ENCODE measurements at regions not wholly inside any gene's neighbourhood (a gene's known extent, or its start where the extent isn't known, plus 50 kb on each side); places are given as distances from the start of the nearest gene placed in this dataset.

DNA sequence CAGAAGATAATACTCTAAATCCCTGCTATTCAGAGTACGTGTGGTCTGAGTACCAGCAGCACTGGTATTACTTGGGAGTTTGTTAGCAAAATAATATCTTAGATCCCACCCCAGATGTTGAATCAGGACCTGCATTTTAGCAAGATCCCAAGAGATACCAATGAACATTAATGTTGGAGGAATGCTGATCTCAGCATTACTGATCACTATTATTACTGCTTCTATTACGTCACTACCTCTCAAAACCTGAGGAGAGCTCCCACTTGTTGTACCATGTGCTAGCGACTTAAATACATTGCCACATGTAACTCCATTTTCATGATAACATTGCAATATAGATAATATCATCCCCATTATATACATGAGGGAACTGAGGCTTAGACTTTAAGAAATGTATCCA lies 185.2 kb downstream of the SPRY1 start:
- no peak for DNase-seq
- Histone ChIP-seq H3K27me3 (replicated peaks; ENCODE audit: control insufficient read depth, insufficient read depth, low read length, poor library complexity, severe bottlenecking) (no peaks in the 10 kb centered on the region), H3K4me3 (ENCODE audit: insufficient read depth, low read depth, low read length, poor library complexity, severe bottlenecking) (no peak overlapping the region), H3K27ac (ENCODE audit: insufficient read depth, low read length, poor library complexity, severe bottlenecking) (no peak overlapping the region), H3K36me3 (ENCODE audit: control insufficient read depth, insufficient read depth, low read length) (no peaks in the 10 kb centered on the region), H3K9me3 (ENCODE audit: control insufficient read depth, low read length) (no peaks in the 10 kb centered on the region), H3K4me1 (ENCODE audit: control insufficient read depth, insufficient read depth, low read length, poor library complexity, severe bottlenecking) (no peaks in the 10 kb centered on the region)

DNA sequence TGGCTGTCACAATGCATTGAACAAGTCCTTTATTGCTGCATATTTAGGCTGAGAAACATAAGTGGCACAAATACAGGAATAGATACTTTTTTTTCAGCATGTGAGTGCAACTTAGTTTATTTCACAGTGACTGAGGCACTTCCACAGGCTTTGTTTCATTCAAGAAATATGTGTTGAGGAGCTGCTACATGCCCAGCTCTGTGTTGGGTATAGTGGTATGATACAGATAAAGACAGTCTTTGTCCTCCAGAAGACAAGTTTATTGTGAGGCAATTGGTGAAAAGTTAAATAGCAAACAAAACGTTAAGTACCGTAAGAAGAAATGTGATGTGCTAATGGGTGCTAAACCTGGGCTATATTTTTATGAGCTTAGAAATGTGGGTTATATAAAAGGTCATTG lies 186.4 kb downstream of the SPRY1 start:
- Histone ChIP-seq H3K27ac (ENCODE audit: insufficient read depth, low read length, poor library complexity, severe bottlenecking) (no peak overlapping the region), H3K27me3 (replicated peaks; ENCODE audit: control insufficient read depth, insufficient read depth, low read length, poor library complexity, severe bottlenecking) (no peaks in the 10 kb centered on the region), H3K36me3 (ENCODE audit: control insufficient read depth, insufficient read depth, low read length) (no peaks in the 10 kb centered on the region), H3K4me1 (ENCODE audit: control insufficient read depth, insufficient read depth, low read length, poor library complexity, severe bottlenecking) (no peaks in the 10 kb centered on the region), H3K4me3 (ENCODE audit: insufficient read depth, low read depth, low read length, poor library complexity, severe bottlenecking) (no peak overlapping the region), H3K9me3 (ENCODE audit: control insufficient read depth, low read length) (no peaks in the 10 kb centered on the region)
- DNase-seq, result no peak

DNA sequence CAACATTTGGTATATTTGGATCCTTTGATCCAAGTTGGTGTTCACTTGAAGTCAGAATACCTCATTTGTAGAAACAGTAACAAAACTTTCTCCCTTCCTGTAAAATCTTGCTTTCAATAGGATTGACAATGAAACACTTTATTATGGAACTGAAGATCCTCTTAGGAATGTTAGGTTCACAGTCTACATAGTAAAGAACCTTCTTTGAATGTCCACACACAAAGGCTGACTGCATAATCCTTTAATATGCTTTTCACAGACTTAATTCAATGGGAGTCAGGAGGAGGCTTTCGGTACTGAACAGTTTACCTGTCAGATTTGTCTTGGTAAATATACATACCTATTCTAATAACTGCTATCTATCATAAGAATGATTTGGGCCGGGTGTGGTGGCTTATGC lies 188.5 kb downstream of the SPRY1 start:
- Histone ChIP-seq H3K27me3 (replicated peaks; ENCODE audit: control insufficient read depth, insufficient read depth, low read length, poor library complexity, severe bottlenecking) (no peaks in the 10 kb centered on the region), H3K36me3 (ENCODE audit: control insufficient read depth, insufficient read depth, low read length) (no peaks in the 10 kb centered on the region), H3K27ac (ENCODE audit: insufficient read depth, low read length, poor library complexity, severe bottlenecking) (no peak overlapping the region), H3K4me3 (ENCODE audit: insufficient read depth, low read depth, low read length, poor library complexity, severe bottlenecking) (no peak overlapping the region), H3K4me1 (ENCODE audit: control insufficient read depth, insufficient read depth, low read length, poor library complexity, severe bottlenecking) (no peaks in the 10 kb centered on the region), H3K9me3 (ENCODE audit: control insufficient read depth, low read length) (no peaks in the 10 kb centered on the region)
- DNase-seq, result no peak

- Histone ChIP-seq H3K27me3 (replicated peaks; ENCODE audit: control insufficient read depth, insufficient read depth, low read length, poor library complexity, severe bottlenecking) (no peaks in the 10 kb centered on the region), H3K9me3 (ENCODE audit: control insufficient read depth, low read length) (no peaks in the 10 kb centered on the region), H3K4me3 (ENCODE audit: insufficient read depth, low read depth, low read length, poor library complexity, severe bottlenecking) (no peak overlapping the region), H3K27ac (ENCODE audit: insufficient read depth, low read length, poor library complexity, severe bottlenecking) (no peak overlapping the region), H3K36me3 (ENCODE audit: control insufficient read depth, insufficient read depth, low read length) (no peaks in the 10 kb centered on the region), H3K4me1 (ENCODE audit: control insufficient read depth, insufficient read depth, low read length, poor library complexity, severe bottlenecking) (no peaks in the 10 kb centered on the region)
- DNase-seq, result no peak
Observed at GRCh38 chr4:123587983-123588494, 191.4 kb downstream of the SPRY1 start.

- Histone ChIP-seq H3K36me3 (ENCODE audit: control insufficient read depth, insufficient read depth, low read length) (no peaks in the 10 kb centered on the region), H3K9me3 (ENCODE audit: control insufficient read depth, low read length) (no peaks in the 10 kb centered on the region), H3K4me1 (ENCODE audit: control insufficient read depth, insufficient read depth, low read length, poor library complexity, severe bottlenecking) (no peaks in the 10 kb centered on the region), H3K27ac (ENCODE audit: insufficient read depth, low read length, poor library complexity, severe bottlenecking) (no peak overlapping the region), H3K27me3 (replicated peaks; ENCODE audit: control insufficient read depth, insufficient read depth, low read length, poor library complexity, severe bottlenecking) (no peaks in the 10 kb centered on the region), H3K4me3 (ENCODE audit: insufficient read depth, low read depth, low read length, poor library complexity, severe bottlenecking) (no peak overlapping the region)
- no peak for DNase-seq
Observed at GRCh38 chr4:123588631-123589241, 192.1 kb downstream of the SPRY1 start.

DNA sequence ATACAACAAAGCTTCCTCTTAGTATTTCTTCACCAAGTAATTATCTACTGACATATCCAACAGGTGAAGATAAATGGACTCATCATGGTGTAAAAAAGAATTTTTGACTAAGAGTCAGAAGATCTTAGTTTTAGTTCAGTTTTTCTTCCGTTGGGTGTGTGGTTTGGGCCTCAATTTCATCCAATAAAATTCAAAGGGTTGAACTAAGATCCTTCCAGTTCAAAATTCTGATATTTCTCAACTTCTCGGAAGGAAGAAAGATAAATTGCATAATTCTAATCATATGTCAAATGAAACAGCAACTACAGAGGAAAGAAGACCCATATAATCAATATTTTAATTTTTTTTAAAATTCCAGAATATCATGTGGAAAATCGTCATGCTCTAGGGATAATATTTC lies 192.7 kb downstream of the SPRY1 start:
- Histone ChIP-seq H3K4me3 (ENCODE audit: insufficient read depth, low read depth, low read length, poor library complexity, severe bottlenecking) (no peak overlapping the region), H3K27ac (ENCODE audit: insufficient read depth, low read length, poor library complexity, severe bottlenecking) (no peak overlapping the region), H3K4me1 (ENCODE audit: control insufficient read depth, insufficient read depth, low read length, poor library complexity, severe bottlenecking) (no peaks in the 10 kb centered on the region), H3K27me3 (replicated peaks; ENCODE audit: control insufficient read depth, insufficient read depth, low read length, poor library complexity, severe bottlenecking) (no peaks in the 10 kb centered on the region), H3K36me3 (ENCODE audit: control insufficient read depth, insufficient read depth, low read length) (no peaks in the 10 kb centered on the region), H3K9me3 (ENCODE audit: control insufficient read depth, low read length) (no peaks in the 10 kb centered on the region)
- DNase-seq, result no peak

DNA sequence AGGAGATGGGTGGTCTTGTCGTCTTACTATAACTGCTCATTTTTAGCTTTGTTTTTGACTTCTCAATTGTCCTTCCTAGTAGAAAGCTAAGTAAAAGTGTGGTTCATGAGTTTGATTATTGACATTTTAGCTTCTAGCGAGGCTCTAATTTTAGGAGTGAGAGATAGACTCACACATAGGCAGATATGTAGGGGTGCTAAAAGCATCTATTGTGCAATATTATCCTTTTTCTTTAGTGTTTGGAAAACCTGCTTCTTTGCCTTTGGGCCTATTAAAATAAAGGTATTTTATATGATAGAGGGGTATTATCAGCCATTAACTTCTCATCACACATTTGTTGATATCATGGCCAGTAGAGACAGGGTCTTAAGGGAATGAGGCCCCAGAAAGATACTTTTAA lies 195.3 kb downstream of the SPRY1 start:
- DNase-seq, result no peak
- H3K36me3 ChIP-seq (ENCODE audit: control insufficient read depth, insufficient read depth, low read length), result no peaks in the 10 kb centered on the region
- no peak overlapping the region for H3K27ac ChIP-seq (ENCODE audit: insufficient read depth, low read length, poor library complexity, severe bottlenecking)
- no peak overlapping the region for H3K4me3 ChIP-seq (ENCODE audit: insufficient read depth, low read depth, low read length, poor library complexity, severe bottlenecking)
- no peaks in the 10 kb centered on the region for H3K4me1 ChIP-seq (ENCODE audit: control insufficient read depth, insufficient read depth, low read length, poor library complexity, severe bottlenecking)
- no peaks in the 10 kb centered on the region for H3K27me3 ChIP-seq (replicated peaks; ENCODE audit: control insufficient read depth, insufficient read depth, low read length, poor library complexity, severe bottlenecking)
- H3K9me3 ChIP-seq (ENCODE audit: control insufficient read depth, low read length), result no peaks in the 10 kb centered on the region

DNA sequence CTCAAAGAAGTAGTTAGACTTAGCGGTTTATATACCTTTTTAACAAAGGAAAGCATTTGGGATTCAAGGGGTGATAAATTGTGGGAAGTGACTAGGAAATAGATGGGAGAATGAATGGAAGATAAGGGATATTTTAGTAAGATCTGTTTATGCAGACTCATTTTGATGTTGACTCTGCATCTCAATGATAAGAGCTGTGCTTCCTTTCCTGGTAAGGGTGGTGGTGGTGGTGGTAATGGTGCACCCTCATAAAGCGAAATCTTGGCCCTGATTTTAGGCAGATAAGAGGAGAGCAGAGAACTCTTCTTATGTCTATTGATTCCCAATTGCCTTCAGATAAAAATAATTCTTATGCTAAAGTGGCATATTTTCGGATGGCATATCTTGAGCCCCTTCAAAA lies 197.1 kb downstream of the SPRY1 start:
- DNase-seq, result no peak
- no peaks in the 10 kb centered on the region for H3K4me1 ChIP-seq (ENCODE audit: control insufficient read depth, insufficient read depth, low read length, poor library complexity, severe bottlenecking)
- H3K36me3 ChIP-seq (ENCODE audit: control insufficient read depth, insufficient read depth, low read length), result no peaks in the 10 kb centered on the region
- no peak overlapping the region for H3K27ac ChIP-seq (ENCODE audit: insufficient read depth, low read length, poor library complexity, severe bottlenecking)
- no peaks in the 10 kb centered on the region for H3K27me3 ChIP-seq (replicated peaks; ENCODE audit: control insufficient read depth, insufficient read depth, low read length, poor library complexity, severe bottlenecking)
- H3K9me3 ChIP-seq (ENCODE audit: control insufficient read depth, low read length), result no peaks in the 10 kb centered on the region
- no peak overlapping the region for H3K4me3 ChIP-seq (ENCODE audit: insufficient read depth, low read depth, low read length, poor library complexity, severe bottlenecking)

- Histone ChIP-seq H3K4me1 (ENCODE audit: control insufficient read depth, insufficient read depth, low read length, poor library complexity, severe bottlenecking) (peaks cover 6% of the 10 kb centered on the region), H3K9me3 (ENCODE audit: control insufficient read depth, low read length) (no peaks in the 10 kb centered on the region), H3K27me3 (replicated peaks; ENCODE audit: control insufficient read depth, insufficient read depth, low read length, poor library complexity, severe bottlenecking) (no peaks in the 10 kb centered on the region), H3K36me3 (ENCODE audit: control insufficient read depth, insufficient read depth, low read length) (no peaks in the 10 kb centered on the region), H3K4me3 (ENCODE audit: insufficient read depth, low read depth, low read length, poor library complexity, severe bottlenecking) (no peak overlapping the region), H3K27ac (ENCODE audit: insufficient read depth, low read length, poor library complexity, severe bottlenecking) (no peak overlapping the region)
- DNase-seq, result no peak
Observed at GRCh38 chr4:123596805-123597204, 200.2 kb downstream of the SPRY1 start.

DNA sequence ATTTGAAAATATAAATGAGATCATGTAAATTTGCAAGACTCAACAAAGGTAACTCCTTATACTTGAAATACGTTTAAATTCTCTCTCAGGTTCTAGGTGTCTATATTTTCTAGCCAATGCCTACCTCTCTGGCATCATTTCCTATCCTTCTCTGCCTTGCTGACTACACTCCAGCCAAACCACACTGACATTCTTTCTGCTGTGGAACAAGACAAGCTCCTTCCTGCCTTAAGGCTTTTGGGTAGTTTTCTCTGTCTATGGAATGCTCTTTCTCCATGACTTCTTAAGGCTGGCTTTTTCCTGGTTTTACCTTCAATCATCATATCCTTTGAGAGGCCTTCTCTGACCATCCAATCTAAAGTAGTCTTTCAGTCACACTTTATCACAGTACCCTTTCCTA lies 201.0 kb downstream of the SPRY1 start:
- H3K4me3 ChIP-seq (ENCODE audit: insufficient read depth, low read depth, low read length, poor library complexity, severe bottlenecking), result no peak overlapping the region
- no peaks in the 10 kb centered on the region for H3K9me3 ChIP-seq (ENCODE audit: control insufficient read depth, low read length)
- H3K27me3 ChIP-seq (replicated peaks; ENCODE audit: control insufficient read depth, insufficient read depth, low read length, poor library complexity, severe bottlenecking), result no peaks in the 10 kb centered on the region
- no peak overlapping the region for H3K27ac ChIP-seq (ENCODE audit: insufficient read depth, low read length, poor library complexity, severe bottlenecking)
- DNase-seq, result no peak
- no peaks in the 10 kb centered on the region for H3K36me3 ChIP-seq (ENCODE audit: control insufficient read depth, insufficient read depth, low read length)
- peaks cover 6% of the 10 kb centered on the region for H3K4me1 ChIP-seq (ENCODE audit: control insufficient read depth, insufficient read depth, low read length, poor library complexity, severe bottlenecking)

Data from effector memory CD4-positive, alpha-beta T cell (primary cell).